Liver (tissue), 8 donors: ENCODE measurements at regions not wholly inside any gene's neighbourhood (a gene's known extent, or its start where the extent isn't known, plus 50 kb on each side); places are given as distances from the start of the nearest gene placed in this dataset.

Experiments used
- DNase-seq: peaks from one replicate; pipeline ENCODE4 v3.0.0-alpha.2; 2017; ENCODE audit warnings: low spot score
- H3K27ac ChIP-seq, 2 donors: one replicate each; pipeline ENCODE4 v1.7.0; 2013; ENCODE audit warnings: inconsistent platforms in 2 of 2, low read length in 2 of 2, control low read depth in 1 of 2, low read depth in 1 of 2, mild to moderate bottlenecking in 1 of 2
- H3K27me3 ChIP-seq, 4 donors: one replicate each; pipeline versions ENCODE4 v1.6.1 to v1.7.0; 2013; ENCODE audit warnings: low read length in 3 of 4, inconsistent platforms in 1 of 4, mild to moderate bottlenecking in 1 of 4, moderate library complexity in 1 of 4; ENCODE audit not compliant: control insufficient read depth in 4 of 4, insufficient read depth in 4 of 4
- H3K36me3 ChIP-seq, 4 donors: one replicate each; pipeline versions ENCODE4 v1.6.1 to v1.7.0; 2013; ENCODE audit warnings: low read length in 3 of 4, mild to moderate bottlenecking in 3 of 4, low read depth in 1 of 4, moderate library complexity in 1 of 4; ENCODE audit not compliant: control insufficient read depth in 4 of 4, insufficient read depth in 3 of 4
- H3K4me1 ChIP-seq, 4 donors: one replicate each; pipeline versions ENCODE4 v1.6.1 to v1.7.0; 2013; ENCODE audit warnings: low read length in 3 of 4, mild to moderate bottlenecking in 3 of 4, moderate library complexity in 1 of 4; ENCODE audit not compliant: control insufficient read depth in 4 of 4, insufficient read depth in 4 of 4
- H3K4me3 ChIP-seq, 3 donors: one replicate each; pipeline versions ENCODE4 v1.6.1 to v1.7.0; 2013; ENCODE audit warnings: low read length in 3 of 3, control low read depth in 1 of 3, low read depth in 1 of 3, mild to moderate bottlenecking in 1 of 3
- H3K9ac ChIP-seq, 2 donors: one replicate each; pipeline ENCODE4 v1.7.0; 2013; ENCODE audit warnings: low read length in 2 of 2, mild to moderate bottlenecking in 2 of 2, moderate library complexity in 2 of 2, control low read depth in 1 of 2, low read depth in 1 of 2
- H3K9me3 ChIP-seq, 4 donors: one replicate each; pipeline versions ENCODE4 v1.6.1 to v1.7.0; 2013; ENCODE audit warnings: low read length in 3 of 4; ENCODE audit not compliant: control insufficient read depth in 4 of 4
- CTCF ChIP-seq: fragments of 150-350 bp; IDR thresholded peaks from 2 replicates; pipeline ENCODE4 v1.5.1; 2017; ENCODE audit warnings: improper control_type of control experiment, low read depth, low read length; ENCODE audit not compliant: missing input control
- EGR1 ChIP-seq, 2 donors: IDR thresholded peaks; 2 replicates each; pipeline ENCODE4 v1.6.1; 2016 to 2018; ENCODE audit warnings: antibody characterized with exemption in 2 of 2, low read depth in 2 of 2
- FOXA1 ChIP-seq: IDR thresholded peaks from 2 replicates; pipeline ENCODE4 v1.6.1; 2016; ENCODE audit warnings: antibody characterized with exemption
- FOXA2 ChIP-seq: IDR thresholded peaks from 2 replicates; pipeline ENCODE4 v1.6.1; 2016; ENCODE audit warnings: antibody characterized with exemption
- GABPA ChIP-seq, 2 donors: IDR thresholded peaks in 1 of 2; conservative IDR thresholded peaks in 1 of 2; 2 replicates each; pipeline ENCODE4 v1.6.1; 2016; ENCODE audit warnings: antibody characterized with exemption in 2 of 2, mild to moderate bottlenecking in 1 of 2, moderate library complexity in 1 of 2
- HNF4A ChIP-seq, 2 donors: conservative IDR thresholded peaks; 2 replicates each; pipeline ENCODE4 v1.6.1; 2016; ENCODE audit warnings: antibody characterized with exemption in 2 of 2, mild to moderate bottlenecking in 2 of 2
- HNF4G ChIP-seq: IDR thresholded peaks from 2 replicates; pipeline ENCODE4 v1.6.1; 2016; ENCODE audit warnings: antibody characterized with exemption
- JUND ChIP-seq, 2 donors: IDR thresholded peaks; 2 replicates each; pipeline ENCODE4 v1.6.1; 2016; ENCODE audit warnings: antibody characterized with exemption in 2 of 2
- NR2F2 ChIP-seq: IDR thresholded peaks from 2 replicates; pipeline ENCODE4 v1.6.1; 2016; ENCODE audit warnings: antibody characterized with exemption
- RAD21 ChIP-seq, 2 donors: IDR thresholded peaks; 2 replicates each; pipeline ENCODE4 v1.6.1; 2016; ENCODE audit warnings: antibody characterized with exemption in 2 of 2, mild to moderate bottlenecking in 2 of 2
- RXRA ChIP-seq, 2 donors: IDR thresholded peaks; 2 replicates each; pipeline ENCODE4 v1.6.1; 2017 to 2018; ENCODE audit warnings: antibody characterized with exemption in 2 of 2, mild to moderate bottlenecking in 1 of 2
- SP1 ChIP-seq: IDR thresholded peaks from 2 replicates; pipeline ENCODE4 v1.6.1; 2018; ENCODE audit warnings: antibody characterized with exemption, mild to moderate bottlenecking
- TAF1 ChIP-seq: conservative IDR thresholded peaks from 2 replicates; pipeline ENCODE4 v1.6.1; 2016; ENCODE audit warnings: antibody characterized with exemption, mild to moderate bottlenecking
- YY1 ChIP-seq: IDR thresholded peaks from 2 replicates; pipeline ENCODE4 v1.6.1; 2016; ENCODE audit warnings: antibody characterized with exemption, mild to moderate bottlenecking
- ZBTB33 ChIP-seq: IDR thresholded peaks from 2 replicates; pipeline ENCODE4 v1.6.1; 2016; ENCODE audit warnings: antibody characterized with exemption
- WGBS: extraction: QIAGEN DNeasy Blood & Tissue Kit; methylation state at CpG from one replicate; pipeline ENCODE4 v1.1.7; 2013; 5-methylcytosine and 5-hydroxymethylcytosine counted together
- TF ChIP-seq, protein P1 (sequence below): IDR thresholded peaks from 2 replicates; pipeline ENCODE4 v1.6.1; 2016; ENCODE audit warnings: antibody characterized with exemption
- TF ChIP-seq, protein P2 (sequence below): IDR thresholded peaks from 2 replicates; pipeline ENCODE4 v1.6.1; 2016; ENCODE audit warnings: antibody characterized with exemption, mild to moderate bottlenecking
- TF ChIP-seq, protein P3 (sequence below): IDR thresholded peaks from 2 replicates; pipeline ENCODE4 v1.6.1; 2016; ENCODE audit warnings: antibody characterized with exemption
- donor health status: healthy.
- donor health status: healthy.
- donor health status: healthy.
- donor health status: healthy.
- donor health status: healthy.

- over 99% methylated on average over 4 of the region's 4 CpGs for WGBS
- H3K9me3 ChIP-seq: no peaks in the 10 kb centered on the region
- no peaks in the 10 kb centered on the region for H3K4me1 ChIP-seq
- no peak overlapping the region for H3K4me3 ChIP-seq
- H3K36me3 ChIP-seq: peaks cover 3 to 11% (median 5%) of the 10 kb centered on the region in 4 donors
- no peaks in the 10 kb centered on the region for H3K27me3 ChIP-seq
- H3K27ac ChIP-seq: no peak overlapping the region
- no peak for TF ChIP-seq FOXA2
- TF ChIP-seq CTCF: no peak
- no peak for TF ChIP-seq JUND (IDR thresholded peaks at IDR 0.05)
- no peak for TF ChIP-seq HNF4A (conservative IDR thresholded peaks at IDR 0.05)
- TF ChIP-seq ZBTB33: no peak
- no peak for TF ChIP-seq RAD21 (IDR thresholded peaks at IDR 0.05)
- TF ChIP-seq, protein P1, sequence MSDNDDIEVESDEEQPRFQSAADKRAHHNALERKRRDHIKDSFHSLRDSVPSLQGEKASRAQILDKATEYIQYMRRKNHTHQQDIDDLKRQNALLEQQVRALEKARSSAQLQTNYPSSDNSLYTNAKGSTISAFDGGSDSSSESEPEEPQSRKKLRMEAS: no peak
- no peak for TF ChIP-seq TAF1
- TF ChIP-seq HNF4G: no peak
- TF ChIP-seq, protein P2, sequence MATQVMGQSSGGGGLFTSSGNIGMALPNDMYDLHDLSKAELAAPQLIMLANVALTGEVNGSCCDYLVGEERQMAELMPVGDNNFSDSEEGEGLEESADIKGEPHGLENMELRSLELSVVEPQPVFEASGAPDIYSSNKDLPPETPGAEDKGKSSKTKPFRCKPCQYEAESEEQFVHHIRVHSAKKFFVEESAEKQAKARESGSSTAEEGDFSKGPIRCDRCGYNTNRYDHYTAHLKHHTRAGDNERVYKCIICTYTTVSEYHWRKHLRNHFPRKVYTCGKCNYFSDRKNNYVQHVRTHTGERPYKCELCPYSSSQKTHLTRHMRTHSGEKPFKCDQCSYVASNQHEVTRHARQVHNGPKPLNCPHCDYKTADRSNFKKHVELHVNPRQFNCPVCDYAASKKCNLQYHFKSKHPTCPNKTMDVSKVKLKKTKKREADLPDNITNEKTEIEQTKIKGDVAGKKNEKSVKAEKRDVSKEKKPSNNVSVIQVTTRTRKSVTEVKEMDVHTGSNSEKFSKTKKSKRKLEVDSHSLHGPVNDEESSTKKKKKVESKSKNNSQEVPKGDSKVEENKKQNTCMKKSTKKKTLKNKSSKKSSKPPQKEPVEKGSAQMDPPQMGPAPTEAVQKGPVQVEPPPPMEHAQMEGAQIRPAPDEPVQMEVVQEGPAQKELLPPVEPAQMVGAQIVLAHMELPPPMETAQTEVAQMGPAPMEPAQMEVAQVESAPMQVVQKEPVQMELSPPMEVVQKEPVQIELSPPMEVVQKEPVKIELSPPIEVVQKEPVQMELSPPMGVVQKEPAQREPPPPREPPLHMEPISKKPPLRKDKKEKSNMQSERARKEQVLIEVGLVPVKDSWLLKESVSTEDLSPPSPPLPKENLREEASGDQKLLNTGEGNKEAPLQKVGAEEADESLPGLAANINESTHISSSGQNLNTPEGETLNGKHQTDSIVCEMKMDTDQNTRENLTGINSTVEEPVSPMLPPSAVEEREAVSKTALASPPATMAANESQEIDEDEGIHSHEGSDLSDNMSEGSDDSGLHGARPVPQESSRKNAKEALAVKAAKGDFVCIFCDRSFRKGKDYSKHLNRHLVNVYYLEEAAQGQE: no peak
- TF ChIP-seq, protein P3, sequence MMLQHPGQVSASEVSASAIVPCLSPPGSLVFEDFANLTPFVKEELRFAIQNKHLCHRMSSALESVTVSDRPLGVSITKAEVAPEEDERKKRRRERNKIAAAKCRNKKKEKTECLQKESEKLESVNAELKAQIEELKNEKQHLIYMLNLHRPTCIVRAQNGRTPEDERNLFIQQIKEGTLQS: no peak
- no peak for TF ChIP-seq EGR1 (IDR thresholded peaks at IDR 0.05; ENCODE audit: low read depth in 2 of 2)
- no peak for TF ChIP-seq YY1
- TF ChIP-seq SP1: no peak
- no peak for TF ChIP-seq GABPA (IDR thresholded peaks at IDR 0.05 in 1 of 2, conservative IDR thresholded peaks at IDR 0.05 in 1 of 2)
- TF ChIP-seq NR2F2: no peak
- no peak for TF ChIP-seq FOXA1
- TF ChIP-seq RXRA (IDR thresholded peaks at IDR 0.05): no peak
- DNase-seq: no peak
- H3K9ac ChIP-seq: no peak overlapping the region
Measured at GRCh38 chr7:35889001-35889400, 88.1 kb downstream of the SEPTIN7 start.

GRCh38 chr7:35889870-35890269 is 89.0 kb downstream of the SEPTIN7 start:
- 97% methylated on average over 2 of the region's 2 CpGs for WGBS
- H3K27ac ChIP-seq: no peak overlapping the region
- no peaks in the 10 kb centered on the region for H3K9me3 ChIP-seq
- H3K36me3 ChIP-seq: peaks cover 3 to 11% (median 5%) of the 10 kb centered on the region in 4 donors
- DNase-seq: no peak
- H3K4me3 ChIP-seq: no peak overlapping the region
- H3K4me1 ChIP-seq: no peaks in the 10 kb centered on the region
- H3K27me3 ChIP-seq: no peaks in the 10 kb centered on the region
- no peak overlapping the region for H3K9ac ChIP-seq
- TF ChIP-seq, protein P2: no peak
- TF ChIP-seq SP1 (no peak), TAF1 (no peak), HNF4A (conservative IDR thresholded peaks at IDR 0.05) (no peak), ZBTB33 (no peak), EGR1 (IDR thresholded peaks at IDR 0.05; ENCODE audit: low read depth in 2 of 2) (no peak), FOXA2 (no peak)
